ENCODE measurements at regions not wholly inside any gene's neighbourhood (a gene's known extent, or its start where the extent isn't known, plus 50 kb on each side); places are given as distances from the start of the nearest gene placed in this dataset.

DNA sequence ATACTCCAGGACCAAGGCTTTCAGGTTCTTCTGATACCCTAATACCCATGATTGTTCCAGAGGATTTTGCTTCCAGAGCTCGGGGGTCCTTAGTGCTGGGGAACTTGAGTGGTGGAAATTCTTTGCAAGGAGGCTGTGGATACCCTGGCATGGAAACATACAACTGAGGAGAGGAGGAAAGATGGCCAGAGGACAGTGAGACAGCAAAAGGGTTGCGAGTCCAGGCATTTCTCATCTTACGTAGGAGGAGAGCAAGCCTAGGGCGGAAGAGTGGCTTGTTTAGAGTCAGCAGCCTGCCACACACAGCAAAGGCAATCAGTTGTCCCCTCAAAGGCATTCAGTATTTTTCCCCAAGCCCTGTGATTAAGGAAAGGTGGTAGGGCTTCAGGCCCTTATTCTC is 73.5 kb downstream of the ADM start:
- no peaks in the 10 kb centered on the region for H3K4me1 ChIP-seq (ENCODE audit: control insufficient read depth, insufficient read depth, low read length)
- no peak overlapping the region for H3K4me3 ChIP-seq (ENCODE audit: low read depth, low read length)
- no peak overlapping the region for H3K9ac ChIP-seq (ENCODE audit: low read depth, low read length)
- H3K36me3 ChIP-seq (ENCODE audit: control insufficient read depth, insufficient read depth, low read length), result no peaks in the 10 kb centered on the region
- H3K27me3 ChIP-seq (ENCODE audit: control insufficient read depth, insufficient read depth, low read length), result no peaks in the 10 kb centered on the region
- no peaks in the 10 kb centered on the region for H3K9me3 ChIP-seq (ENCODE audit: control insufficient read depth, insufficient read depth, low read length)

DNA sequence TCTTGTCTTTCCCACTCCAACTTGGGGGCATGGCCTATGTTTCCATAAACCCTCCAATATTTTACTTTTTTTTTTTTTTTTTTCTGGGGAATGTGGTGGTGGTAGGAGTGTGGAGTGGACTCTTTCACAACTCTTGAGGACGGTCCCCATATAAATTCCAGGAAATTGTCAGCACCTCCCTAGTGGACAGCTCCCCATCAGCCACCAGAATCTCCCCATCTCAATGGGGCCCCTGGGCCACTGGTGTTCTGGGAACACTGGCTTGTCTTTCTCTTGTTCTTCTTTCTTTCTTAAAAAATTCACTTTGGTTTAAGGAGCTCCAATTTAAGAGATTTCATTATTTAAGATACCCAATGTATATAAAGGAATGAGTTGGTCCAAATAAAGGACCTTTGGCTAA is 74.1 kb downstream of the ADM start:
- Histone ChIP-seq H3K4me3 (ENCODE audit: low read depth, low read length) (no peak overlapping the region), H3K4me1 (ENCODE audit: control insufficient read depth, insufficient read depth, low read length) (no peaks in the 10 kb centered on the region), H3K9me3 (ENCODE audit: control insufficient read depth, insufficient read depth, low read length) (no peaks in the 10 kb centered on the region), H3K36me3 (ENCODE audit: control insufficient read depth, insufficient read depth, low read length) (no peaks in the 10 kb centered on the region), H3K9ac (ENCODE audit: low read depth, low read length) (no peak overlapping the region), H3K27me3 (ENCODE audit: control insufficient read depth, insufficient read depth, low read length) (no peaks in the 10 kb centered on the region)

DNA sequence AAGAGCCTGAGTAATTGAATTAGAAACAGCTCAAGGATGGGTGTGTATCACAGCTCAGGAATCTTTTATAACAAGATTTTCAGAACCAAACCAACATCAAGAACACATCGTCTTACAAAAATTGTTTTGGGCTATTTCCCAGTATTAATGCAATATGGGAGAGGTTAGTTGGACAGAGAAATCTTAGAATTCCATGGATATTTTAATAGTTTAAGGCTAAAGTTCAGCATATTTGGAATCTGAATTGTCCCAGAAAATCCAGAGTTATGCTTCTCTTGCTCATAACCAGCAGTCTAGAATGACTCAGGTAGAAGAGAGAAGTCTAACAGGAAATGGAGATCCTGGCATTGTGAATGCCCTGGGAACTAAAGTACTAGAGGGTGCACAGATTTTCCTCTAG is 74.6 kb downstream of the ADM start:
- Histone ChIP-seq H3K36me3 (ENCODE audit: control insufficient read depth, insufficient read depth, low read length) (no peaks in the 10 kb centered on the region), H3K9me3 (ENCODE audit: control insufficient read depth, insufficient read depth, low read length) (no peaks in the 10 kb centered on the region), H3K4me1 (ENCODE audit: control insufficient read depth, insufficient read depth, low read length) (no peaks in the 10 kb centered on the region), H3K9ac (ENCODE audit: low read depth, low read length) (no peak overlapping the region), H3K27me3 (ENCODE audit: control insufficient read depth, insufficient read depth, low read length) (no peaks in the 10 kb centered on the region), H3K4me3 (ENCODE audit: low read depth, low read length) (no peak overlapping the region)

DNA sequence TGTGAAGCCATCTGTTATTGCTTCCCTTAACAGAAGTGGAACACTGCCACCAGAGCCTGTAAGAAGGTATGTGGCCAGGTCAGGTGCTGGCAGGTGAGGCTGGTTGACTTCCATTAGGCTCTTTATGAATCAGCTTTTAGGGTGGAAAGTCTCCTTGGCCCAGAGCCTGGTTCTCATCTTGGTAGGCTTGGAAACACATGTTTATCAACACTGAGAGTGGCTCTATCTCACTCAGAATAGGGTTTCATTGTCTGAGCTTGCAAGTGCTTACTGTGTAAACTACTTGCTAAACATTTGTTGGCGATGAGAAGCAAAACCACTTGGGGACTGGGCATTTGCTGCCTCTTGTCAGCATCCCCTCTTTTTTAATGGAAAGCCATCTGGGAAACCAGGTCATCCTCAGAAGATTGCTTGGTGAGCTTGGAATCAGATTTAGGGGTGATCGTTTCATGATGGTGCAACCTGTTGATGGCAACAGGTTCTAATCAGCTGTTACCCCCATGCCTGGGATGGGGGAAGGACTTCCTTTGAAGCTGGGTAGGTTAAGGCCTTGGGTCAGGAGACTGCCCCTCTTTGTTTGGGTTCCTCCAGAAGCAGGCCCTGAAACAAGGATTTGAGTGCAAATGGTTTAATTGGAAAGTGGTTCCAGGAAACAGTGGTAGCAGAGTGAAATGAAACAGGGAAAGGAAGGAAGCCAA is 75.0 kb upstream of the AMPD3 start:
- Histone ChIP-seq H3K27me3 (ENCODE audit: control insufficient read depth, insufficient read depth, low read length) (no peaks in the 10 kb centered on the region), H3K4me1 (ENCODE audit: control insufficient read depth, insufficient read depth, low read length) (no peaks in the 10 kb centered on the region), H3K36me3 (ENCODE audit: control insufficient read depth, insufficient read depth, low read length) (no peaks in the 10 kb centered on the region), H3K4me3 (ENCODE audit: low read depth, low read length) (no peak overlapping the region), H3K9me3 (ENCODE audit: control insufficient read depth, insufficient read depth, low read length) (no peaks in the 10 kb centered on the region), H3K9ac (ENCODE audit: low read depth, low read length) (no peak overlapping the region)

DNA sequence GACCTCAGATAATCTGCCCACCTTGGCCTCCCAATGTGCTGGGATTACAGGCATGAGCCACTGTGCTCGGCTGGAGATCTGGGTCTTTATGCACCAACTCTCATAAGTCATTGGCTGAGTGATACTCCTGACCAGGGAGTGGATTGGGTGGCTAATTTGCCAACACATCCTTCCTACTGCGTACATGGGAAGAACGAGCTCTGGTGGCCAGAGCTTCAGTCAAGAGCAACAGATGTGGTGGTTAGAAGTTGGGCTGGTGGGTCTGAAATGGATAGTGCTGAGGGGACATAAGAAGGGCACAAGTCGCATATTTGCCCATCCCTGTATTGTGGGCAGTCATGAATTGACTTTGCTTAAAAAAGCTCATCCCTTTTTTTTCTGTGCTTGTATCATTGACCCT is 74.1 kb upstream of the AMPD3 start:
- Histone ChIP-seq H3K27me3 (ENCODE audit: control insufficient read depth, insufficient read depth, low read length) (no peaks in the 10 kb centered on the region), H3K36me3 (ENCODE audit: control insufficient read depth, insufficient read depth, low read length) (no peaks in the 10 kb centered on the region), H3K4me3 (ENCODE audit: low read depth, low read length) (no peak overlapping the region), H3K4me1 (ENCODE audit: control insufficient read depth, insufficient read depth, low read length) (no peaks in the 10 kb centered on the region), H3K9ac (ENCODE audit: low read depth, low read length) (no peak overlapping the region), H3K9me3 (ENCODE audit: control insufficient read depth, insufficient read depth, low read length) (no peaks in the 10 kb centered on the region)

DNA sequence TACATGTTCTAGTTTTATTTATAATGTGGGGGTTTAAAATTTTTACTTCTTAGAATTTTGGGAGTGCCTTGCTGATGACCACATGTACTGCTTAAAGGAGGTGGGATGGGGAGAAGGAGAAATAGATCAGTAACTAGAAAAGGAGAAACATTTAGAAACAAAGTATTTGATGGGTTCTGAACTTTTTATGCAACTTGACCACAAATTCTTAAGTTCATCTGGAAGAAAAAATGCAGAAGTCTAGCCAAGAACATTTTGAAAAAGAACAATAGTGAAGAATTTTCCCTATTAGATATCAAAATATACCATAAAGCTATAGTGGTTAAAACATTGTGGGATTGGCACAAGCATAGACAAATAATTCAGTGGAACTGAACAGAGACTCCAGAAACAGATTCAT is 73.3 kb upstream of the AMPD3 start:
- Histone ChIP-seq H3K27me3 (ENCODE audit: control insufficient read depth, insufficient read depth, low read length) (no peaks in the 10 kb centered on the region), H3K9ac (ENCODE audit: low read depth, low read length) (no peak overlapping the region), H3K9me3 (ENCODE audit: control insufficient read depth, insufficient read depth, low read length) (no peaks in the 10 kb centered on the region), H3K36me3 (ENCODE audit: control insufficient read depth, insufficient read depth, low read length) (no peaks in the 10 kb centered on the region), H3K4me1 (ENCODE audit: control insufficient read depth, insufficient read depth, low read length) (no peaks in the 10 kb centered on the region), H3K4me3 (ENCODE audit: low read depth, low read length) (no peak overlapping the region)

DNA sequence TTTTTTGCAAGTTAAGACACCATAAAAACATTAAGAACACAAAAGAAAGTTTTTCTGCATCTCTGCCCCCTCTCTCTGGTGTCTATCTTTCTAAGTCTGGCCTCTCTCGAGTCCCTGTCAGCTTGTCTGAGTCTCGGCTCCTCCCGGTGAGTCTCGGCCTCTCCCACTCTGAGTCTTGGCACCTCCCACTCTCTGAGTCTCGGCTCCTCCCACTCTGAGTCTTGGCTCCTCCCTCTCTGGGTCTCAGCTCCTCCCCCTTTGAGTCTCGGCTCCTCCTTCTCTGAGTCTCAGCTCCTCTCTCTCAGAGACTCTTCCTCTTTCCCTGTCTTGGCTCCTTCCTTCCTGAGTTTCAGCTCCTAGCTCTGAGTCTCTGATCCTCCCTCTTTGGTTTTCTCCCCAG is 72.5 kb upstream of the AMPD3 start:
- H3K4me1 ChIP-seq (ENCODE audit: control insufficient read depth, insufficient read depth, low read length), result no peaks in the 10 kb centered on the region
- H3K9ac ChIP-seq (ENCODE audit: low read depth, low read length), result no peak overlapping the region
- no peak overlapping the region for H3K4me3 ChIP-seq (ENCODE audit: low read depth, low read length)
- no peaks in the 10 kb centered on the region for H3K27me3 ChIP-seq (ENCODE audit: control insufficient read depth, insufficient read depth, low read length)
- no peaks in the 10 kb centered on the region for H3K36me3 ChIP-seq (ENCODE audit: control insufficient read depth, insufficient read depth, low read length)
- H3K9me3 ChIP-seq (ENCODE audit: control insufficient read depth, insufficient read depth, low read length), result no peaks in the 10 kb centered on the region

DNA sequence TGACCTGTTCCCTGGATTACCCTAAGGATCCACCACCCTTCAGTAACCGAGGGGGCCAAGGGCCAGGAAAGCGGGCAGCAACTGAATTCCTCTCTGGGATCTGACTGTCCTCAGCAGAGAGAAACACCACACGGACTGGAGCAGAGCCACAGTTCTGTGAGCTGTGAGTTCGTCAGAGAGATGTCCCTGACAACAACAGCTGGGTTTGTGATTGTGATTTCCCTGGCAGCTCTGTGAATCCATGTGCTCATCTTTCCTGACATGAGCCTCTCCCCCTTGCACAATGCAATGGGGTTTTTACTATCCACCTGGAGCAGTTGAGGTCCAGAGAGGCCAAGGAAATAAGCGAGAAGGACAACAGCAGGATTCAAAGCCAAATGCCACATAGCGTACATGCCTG is 69.4 kb upstream of the AMPD3 start:
- no peaks in the 10 kb centered on the region for H3K27me3 ChIP-seq (ENCODE audit: control insufficient read depth, insufficient read depth, low read length)
- no peak overlapping the region for H3K9ac ChIP-seq (ENCODE audit: low read depth, low read length)
- no peaks in the 10 kb centered on the region for H3K4me1 ChIP-seq (ENCODE audit: control insufficient read depth, insufficient read depth, low read length)
- H3K9me3 ChIP-seq (ENCODE audit: control insufficient read depth, insufficient read depth, low read length), result no peaks in the 10 kb centered on the region
- no peaks in the 10 kb centered on the region for H3K36me3 ChIP-seq (ENCODE audit: control insufficient read depth, insufficient read depth, low read length)
- no peak overlapping the region for H3K4me3 ChIP-seq (ENCODE audit: low read depth, low read length)

DNA sequence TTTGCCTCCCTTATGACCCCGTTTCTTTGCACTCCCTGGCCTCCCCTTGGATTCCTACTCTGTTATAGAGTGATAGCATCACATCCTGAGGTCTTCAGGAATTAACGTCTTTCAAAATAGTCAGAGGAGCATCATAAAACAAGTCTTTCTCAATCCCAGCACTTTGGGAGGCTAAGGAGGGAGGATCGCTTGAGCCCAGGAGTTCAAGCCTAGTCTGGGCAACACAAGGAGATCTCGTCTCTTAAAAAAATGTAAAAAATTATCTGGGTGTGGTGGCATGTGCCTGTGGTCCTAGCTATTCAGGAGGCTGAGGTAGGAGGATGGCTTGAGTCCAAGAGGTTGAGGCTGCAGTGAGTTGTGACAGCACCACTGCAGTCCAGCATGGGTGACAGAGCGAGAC is 68.7 kb upstream of the AMPD3 start:
- Histone ChIP-seq H3K27me3 (ENCODE audit: control insufficient read depth, insufficient read depth, low read length) (no peaks in the 10 kb centered on the region), H3K9ac (ENCODE audit: low read depth, low read length) (no peak overlapping the region), H3K36me3 (ENCODE audit: control insufficient read depth, insufficient read depth, low read length) (no peaks in the 10 kb centered on the region), H3K4me3 (ENCODE audit: low read depth, low read length) (no peak overlapping the region), H3K4me1 (ENCODE audit: control insufficient read depth, insufficient read depth, low read length) (peaks cover 2% of the 10 kb centered on the region), H3K9me3 (ENCODE audit: control insufficient read depth, insufficient read depth, low read length) (no peaks in the 10 kb centered on the region)

DNA sequence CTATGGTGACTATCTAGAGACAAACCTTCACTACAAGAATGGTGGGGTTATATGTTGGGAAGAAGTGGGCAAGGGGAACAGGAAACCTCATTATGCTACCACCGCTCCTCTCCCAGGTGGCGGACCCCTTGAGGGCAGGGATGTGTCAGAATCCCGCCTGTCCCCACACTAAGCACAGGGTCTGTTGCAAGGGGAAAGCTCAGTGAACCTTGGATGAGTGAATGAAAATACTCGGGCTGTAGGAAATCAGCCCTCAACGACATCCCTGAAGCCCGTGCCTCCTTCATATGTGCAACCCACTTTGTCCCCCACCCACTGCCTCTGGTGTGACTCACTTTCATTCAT is 68.2 kb upstream of the AMPD3 start:
- Histone ChIP-seq H3K9me3 (ENCODE audit: control insufficient read depth, insufficient read depth, low read length) (no peaks in the 10 kb centered on the region), H3K4me1 (ENCODE audit: control insufficient read depth, insufficient read depth, low read length) (peaks cover 2% of the 10 kb centered on the region), H3K9ac (ENCODE audit: low read depth, low read length) (no peak overlapping the region), H3K27me3 (ENCODE audit: control insufficient read depth, insufficient read depth, low read length) (no peaks in the 10 kb centered on the region), H3K36me3 (ENCODE audit: control insufficient read depth, insufficient read depth, low read length) (no peaks in the 10 kb centered on the region), H3K4me3 (ENCODE audit: low read depth, low read length) (no peak overlapping the region)

DNA sequence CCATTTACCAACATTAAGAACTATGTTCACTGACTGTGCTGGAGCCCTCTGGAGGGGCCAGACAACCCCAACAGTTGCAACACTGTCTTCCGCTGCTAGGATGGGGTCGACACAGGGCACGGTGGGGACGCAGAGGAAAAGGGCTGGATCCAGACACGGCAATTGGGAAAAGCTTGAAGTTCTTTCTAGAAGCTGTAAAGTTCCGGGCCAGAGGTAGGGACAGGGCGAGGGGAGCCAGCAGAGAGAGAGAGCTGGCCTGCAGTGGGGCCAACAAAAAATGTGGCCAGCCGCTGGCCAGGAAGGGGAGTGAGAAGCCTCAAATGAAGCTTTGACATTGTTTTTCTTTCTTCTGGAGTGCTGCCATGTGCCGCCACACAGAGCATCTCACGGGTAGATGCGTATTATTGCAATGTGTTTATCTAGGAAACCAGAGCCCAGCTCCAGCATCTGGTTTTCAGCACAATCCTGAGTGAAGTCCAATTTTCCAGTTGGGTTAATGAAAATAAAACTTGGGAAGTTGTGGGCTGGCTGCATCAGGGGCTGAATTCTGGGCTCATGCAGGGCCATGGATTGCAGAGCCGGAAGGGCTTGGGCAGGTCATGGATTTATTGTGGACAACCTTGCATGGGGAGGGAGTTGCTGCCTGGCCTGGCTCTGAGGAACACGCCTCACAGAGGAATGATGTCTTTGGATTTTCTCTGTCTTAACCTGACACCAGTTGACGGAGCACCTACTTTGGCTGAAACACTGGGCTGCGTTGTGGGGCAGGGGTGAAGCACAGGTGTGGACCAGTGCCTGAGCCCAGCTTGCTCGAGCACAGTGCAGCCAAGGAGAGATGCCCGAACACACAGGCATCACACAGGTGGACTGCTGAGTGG is 67.6 kb upstream of the AMPD3 start:
- Histone ChIP-seq H3K9ac (ENCODE audit: low read depth, low read length) (no peak overlapping the region), H3K4me1 (ENCODE audit: control insufficient read depth, insufficient read depth, low read length) (peaks cover 6% of the 10 kb centered on the region), H3K36me3 (ENCODE audit: control insufficient read depth, insufficient read depth, low read length) (no peaks in the 10 kb centered on the region), H3K9me3 (ENCODE audit: control insufficient read depth, insufficient read depth, low read length) (no peaks in the 10 kb centered on the region), H3K4me3 (ENCODE audit: low read depth, low read length) (no peak overlapping the region), H3K27me3 (ENCODE audit: control insufficient read depth, insufficient read depth, low read length) (no peaks in the 10 kb centered on the region)

DNA sequence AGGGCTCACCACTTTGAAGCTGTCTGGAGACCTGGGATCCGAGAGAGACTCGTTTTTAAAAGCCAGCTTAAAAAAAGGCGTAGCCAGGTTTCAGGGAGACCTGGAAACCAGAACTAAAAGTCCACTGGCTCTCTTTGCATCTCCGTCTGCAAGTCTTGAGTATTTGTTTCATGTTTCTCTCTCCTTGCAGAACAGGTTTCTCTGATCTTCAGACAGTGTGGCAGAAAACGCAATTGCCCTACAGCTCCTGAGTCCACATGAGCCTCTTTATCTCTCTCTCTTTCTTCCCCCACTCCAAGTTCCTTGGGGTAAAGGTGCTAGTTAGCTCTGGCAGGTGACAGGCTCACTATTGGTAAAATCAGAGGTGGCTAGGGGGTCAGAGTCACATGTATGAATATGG is 67.0 kb upstream of the AMPD3 start:
- Histone ChIP-seq H3K9me3 (ENCODE audit: control insufficient read depth, insufficient read depth, low read length) (no peaks in the 10 kb centered on the region), H3K4me3 (ENCODE audit: low read depth, low read length) (no peak overlapping the region), H3K4me1 (ENCODE audit: control insufficient read depth, insufficient read depth, low read length) (peaks cover 8% of the 10 kb centered on the region), H3K9ac (ENCODE audit: low read depth, low read length) (no peak overlapping the region), H3K27me3 (ENCODE audit: control insufficient read depth, insufficient read depth, low read length) (no peaks in the 10 kb centered on the region), H3K36me3 (ENCODE audit: control insufficient read depth, insufficient read depth, low read length) (no peaks in the 10 kb centered on the region)

Measured in iPS-15b (cell line).